ENCODE measurements at regions not wholly inside any gene's neighbourhood (a gene's known extent, or its start where the extent isn't known, plus 50 kb on each side); places are given as distances from the start of the nearest gene placed in this dataset.

GRCh38 chr10:42454313-42454712 is 184.1 kb downstream of the ZNF33B start:
- H3K36me3 ChIP-seq: no peaks in the 10 kb centered on the region
- no peak overlapping the region for H3K27ac ChIP-seq
- no peaks in the 10 kb centered on the region for H3K27me3 ChIP-seq
- intact Hi-C loops (cut with DNase I): no loop called here
- no peaks in the 10 kb centered on the region for H3K9me3 ChIP-seq
- TF ChIP-seq CTCF (IDR thresholded peaks at IDR 0.05) (no peak), POLR2AphosphoS5 (IDR thresholded peaks at IDR 0.05; ENCODE audit: insufficient read depth in 1 of 2, low read depth in 1 of 2) (no peak), POLR2A (IDR thresholded peaks at IDR 0.05) (no peak)
- no peaks in the 10 kb centered on the region for H3K4me1 ChIP-seq
- H3K4me3 ChIP-seq: no peak overlapping the region
- DNase-seq (ENCODE audit: extremely low spot score in 2 of 2): no peak

- H3K9me3 ChIP-seq: no peaks in the 10 kb centered on the region
- H3K4me3 ChIP-seq: no peak overlapping the region
- H3K4me1 ChIP-seq: no peaks in the 10 kb centered on the region
- intact Hi-C loops (cut with DNase I): no loop called here
- no peak for DNase-seq (ENCODE audit: extremely low spot score in 2 of 2)
- TF ChIP-seq POLR2AphosphoS5 (IDR thresholded peaks at IDR 0.05; ENCODE audit: insufficient read depth in 1 of 2, low read depth in 1 of 2): no peak
- TF ChIP-seq CTCF (IDR thresholded peaks at IDR 0.05): no peak
- no peaks in the 10 kb centered on the region for H3K36me3 ChIP-seq
- H3K27ac ChIP-seq: no peak overlapping the region
- no peaks in the 10 kb centered on the region for H3K27me3 ChIP-seq
Observed at GRCh38 chr10:42431095-42431494, 207.3 kb downstream of the ZNF33B start.

- DNase-seq (ENCODE audit: extremely low spot score in 2 of 2): no peak
- no peak overlapping the region for H3K4me3 ChIP-seq
- H3K4me1 ChIP-seq: no peaks in the 10 kb centered on the region
- no peaks in the 10 kb centered on the region for H3K27me3 ChIP-seq
- no peaks in the 10 kb centered on the region for H3K36me3 ChIP-seq
- TF ChIP-seq POLR2AphosphoS5 (IDR thresholded peaks at IDR 0.05; ENCODE audit: insufficient read depth in 1 of 2, low read depth in 1 of 2) (no peak), CTCF (IDR thresholded peaks at IDR 0.05) (no peak), POLR2A (IDR thresholded peaks at IDR 0.05) (no peak)
- no peaks in the 10 kb centered on the region for H3K9me3 ChIP-seq
- H3K27ac ChIP-seq: no peak overlapping the region
- intact Hi-C loops (cut with DNase I): no loop called here
Observed at GRCh38 chr10:42428534-42428933, 209.8 kb downstream of the ZNF33B start.

- no peak overlapping the region for H3K4me3 ChIP-seq
- no peaks in the 10 kb centered on the region for H3K27me3 ChIP-seq
- no peak for DNase-seq (ENCODE audit: extremely low spot score in 2 of 2)
- intact Hi-C loops (cut with DNase I): no loop called here
- H3K9me3 ChIP-seq: no peaks in the 10 kb centered on the region
- H3K36me3 ChIP-seq: no peaks in the 10 kb centered on the region
- H3K4me1 ChIP-seq: no peaks in the 10 kb centered on the region
- H3K27ac ChIP-seq: no peak overlapping the region
- TF ChIP-seq CTCF (IDR thresholded peaks at IDR 0.05) (no peak), POLR2A (IDR thresholded peaks at IDR 0.05) (no peak)
Observed at GRCh38 chr10:42422911-42423310, 215.5 kb downstream of the ZNF33B start.

GRCh38 chr10:42421812-42422211 is 216.6 kb downstream of the ZNF33B start:
- no peaks in the 10 kb centered on the region for H3K36me3 ChIP-seq
- H3K4me3 ChIP-seq: no peak overlapping the region
- H3K4me1 ChIP-seq: no peaks in the 10 kb centered on the region
- DNase-seq (ENCODE audit: extremely low spot score in 2 of 2): no peak
- H3K9me3 ChIP-seq: no peaks in the 10 kb centered on the region
- no peak overlapping the region for H3K27ac ChIP-seq
- intact Hi-C loops (cut with DNase I): no loop called here
- TF ChIP-seq POLR2A (IDR thresholded peaks at IDR 0.05) (no peak), CTCF (IDR thresholded peaks at IDR 0.05) (no peak), POLR2AphosphoS5 (IDR thresholded peaks at IDR 0.05; ENCODE audit: insufficient read depth in 1 of 2, low read depth in 1 of 2) (no peak)
- H3K27me3 ChIP-seq: no peaks in the 10 kb centered on the region

Data from vagina (tissue), 2 donors.